Right forelimb (tissue), 1 donor: ENCODE measurements at regions not wholly inside any gene's neighbourhood (a gene's known extent, or its start where the extent isn't known, plus 50 kb on each side); places are given as distances from the start of the nearest gene placed in this dataset.
"Not testable (repeated sequence)": the region's sequence is repeated elsewhere in the genome, so short reads cannot be mapped to it uniquely, and the experiment has no call there.

Experiments used
- DNase-seq: peaks from one replicate; pipeline ENCODE4 v3.0.0-alpha.2; 2018

DNA sequence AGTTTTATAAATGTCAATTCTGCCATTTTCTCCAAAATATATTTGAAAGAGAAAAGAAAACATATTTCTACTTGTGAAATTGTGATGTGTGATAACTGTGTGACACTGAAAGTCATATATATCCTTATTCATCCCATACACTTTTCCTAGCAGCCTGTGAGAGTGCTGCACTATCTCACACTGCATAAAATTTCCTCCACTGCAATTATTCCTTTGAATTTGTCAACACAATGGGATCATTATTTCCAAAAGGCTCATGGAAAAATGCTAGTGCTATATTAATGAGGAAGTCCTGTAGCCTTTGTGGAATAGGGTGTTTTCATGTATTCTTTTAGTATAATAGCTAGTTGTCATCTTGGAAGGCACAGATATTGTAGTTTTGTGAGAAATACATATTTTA, 504.1 kb downstream of the RPL10L start:
- DNase-seq: no peak

DNA sequence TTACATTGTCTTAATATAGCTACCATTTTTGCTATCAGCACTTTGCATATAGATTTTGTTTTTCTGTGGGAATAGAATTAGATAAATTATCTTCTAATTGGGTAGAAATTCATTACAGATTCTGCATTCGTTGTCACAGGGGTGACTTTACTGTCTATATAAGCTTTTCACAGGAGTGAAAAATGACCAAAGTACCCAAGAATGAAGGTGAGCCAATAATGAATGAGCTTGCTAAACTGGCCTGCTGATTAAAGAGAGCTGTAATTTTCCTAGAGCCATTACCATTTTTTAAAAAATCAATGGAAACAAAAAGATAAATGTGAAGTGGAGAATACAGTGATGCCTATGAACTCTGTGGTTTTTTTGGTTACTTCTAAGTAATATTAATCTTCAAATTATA, 504.6 kb downstream of the RPL10L start:
- DNase-seq: no peak

DNA sequence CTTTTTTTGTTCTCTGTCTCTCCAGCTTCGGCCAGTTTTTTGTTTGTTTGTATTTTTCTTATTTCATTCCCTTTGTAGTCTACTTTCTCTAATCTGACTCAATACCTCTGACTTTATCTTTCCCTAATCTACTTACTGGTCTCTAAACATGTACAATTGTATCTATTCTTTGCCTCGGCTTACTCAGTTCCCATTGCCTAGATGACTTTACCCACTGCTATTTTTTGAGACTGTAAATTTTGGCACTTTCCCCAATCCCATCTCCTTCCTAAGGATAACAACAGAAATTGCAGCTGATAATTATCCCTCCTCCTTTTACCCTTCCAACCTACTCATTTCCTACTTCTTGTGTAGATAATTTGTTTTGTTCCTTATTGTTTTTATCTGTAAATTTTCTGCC, 511.1 kb downstream of the RPL10L start:
- DNase-seq: no peak

DNA sequence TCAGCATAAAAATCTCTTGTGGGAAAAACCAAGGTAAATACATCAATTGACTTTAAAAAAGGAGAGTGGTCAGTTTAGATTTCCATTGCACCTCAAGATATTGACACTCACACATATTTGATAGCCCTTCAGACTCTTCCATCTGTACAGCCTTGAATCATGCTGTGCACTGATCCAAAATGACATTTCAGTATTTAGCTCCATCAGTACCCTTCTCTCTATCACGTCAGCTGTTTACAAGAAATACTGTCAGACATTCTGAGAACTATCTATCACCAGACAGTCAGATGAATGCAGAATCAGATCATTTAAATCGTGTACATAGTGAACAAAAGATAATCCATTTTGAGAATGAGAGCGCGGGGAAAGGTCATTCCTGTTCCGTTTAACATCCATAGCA, 511.9 kb downstream of the RPL10L start:
- DNase-seq: no peak

DNA sequence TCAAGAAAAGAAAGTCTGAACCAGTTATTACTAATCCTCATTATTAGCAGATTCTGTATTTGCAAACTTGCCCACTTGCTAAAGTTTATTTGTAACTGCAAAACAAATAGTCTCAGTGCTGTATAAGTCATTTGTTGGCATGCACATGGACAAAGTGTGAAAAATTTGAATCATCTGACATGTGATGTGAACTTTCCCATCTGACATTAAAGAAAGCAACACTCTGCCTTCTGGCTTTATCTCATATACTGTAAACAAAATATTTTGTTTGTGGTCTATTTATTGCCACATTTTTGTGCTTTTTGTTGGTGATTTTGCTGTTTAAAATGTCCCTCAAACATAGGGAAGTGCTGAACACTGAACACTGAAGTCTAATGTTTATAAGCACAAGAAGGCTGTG, 513.8 kb downstream of the RPL10L start:
- DNase-seq: no peak

DNA sequence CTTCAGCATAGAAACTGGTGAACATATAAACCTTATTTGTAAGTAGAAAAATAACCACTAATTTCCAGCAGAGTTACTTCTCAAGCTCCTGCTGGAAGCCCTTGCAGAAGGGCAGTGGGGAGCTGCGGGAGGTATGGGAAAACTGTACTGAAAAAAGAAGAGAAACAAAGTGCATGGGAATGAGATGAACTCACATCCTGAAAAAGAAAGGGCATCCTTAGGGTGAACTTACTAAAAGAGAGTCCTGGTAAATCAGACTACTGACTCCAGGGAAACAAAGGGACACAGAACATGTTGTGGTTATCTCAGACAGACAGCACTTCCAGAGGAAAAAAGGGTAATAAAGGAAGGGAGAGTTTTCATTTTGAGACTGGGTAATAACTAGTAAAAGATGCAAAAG, 515.1 kb downstream of the RPL10L start:
- DNase-seq: no peak

DNA sequence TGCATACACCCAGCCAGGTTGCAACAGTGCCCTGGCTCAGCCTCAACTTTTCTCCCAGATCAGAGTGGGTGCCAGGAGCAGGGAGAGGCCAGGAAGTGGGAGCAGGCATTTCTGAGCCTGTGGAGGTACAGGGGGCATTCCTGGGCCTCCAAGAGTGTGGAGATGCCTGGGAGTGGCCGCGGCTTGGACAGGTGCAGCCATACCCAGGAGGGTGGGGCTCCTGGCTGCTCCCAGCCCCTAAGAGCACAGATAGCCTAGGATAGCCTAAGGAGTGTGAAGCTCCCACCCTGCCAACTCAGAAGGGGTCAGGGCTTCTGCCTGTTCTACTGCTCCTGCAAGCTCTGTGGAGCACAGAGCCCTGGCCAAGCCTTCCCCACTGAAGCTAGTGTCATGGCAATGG, 543.4 kb downstream of the RPL10L start:
- DNase-seq: no peak

DNA sequence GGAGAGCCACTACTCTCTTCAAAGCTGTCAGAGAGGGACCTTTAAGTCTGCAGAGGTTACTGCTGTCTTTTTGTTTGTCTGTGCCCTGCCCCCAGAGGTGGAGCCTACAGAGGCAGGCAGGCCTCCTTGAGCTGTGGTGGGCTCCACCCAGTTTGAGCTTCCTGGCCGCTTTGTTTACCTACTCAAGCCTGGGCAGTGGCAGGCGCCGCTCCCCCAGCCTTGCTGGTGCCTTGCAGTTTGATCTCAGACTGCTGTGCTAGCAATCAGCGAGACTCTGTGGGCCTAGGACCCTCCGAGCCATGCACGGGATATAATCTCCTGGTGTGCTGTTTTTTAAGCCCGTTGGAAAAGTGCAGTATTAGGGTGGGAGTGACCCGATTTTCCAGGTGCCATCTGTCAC, 550.7 kb downstream of the RPL10L start:
- DNase-seq: not testable (repeated sequence)

DNA sequence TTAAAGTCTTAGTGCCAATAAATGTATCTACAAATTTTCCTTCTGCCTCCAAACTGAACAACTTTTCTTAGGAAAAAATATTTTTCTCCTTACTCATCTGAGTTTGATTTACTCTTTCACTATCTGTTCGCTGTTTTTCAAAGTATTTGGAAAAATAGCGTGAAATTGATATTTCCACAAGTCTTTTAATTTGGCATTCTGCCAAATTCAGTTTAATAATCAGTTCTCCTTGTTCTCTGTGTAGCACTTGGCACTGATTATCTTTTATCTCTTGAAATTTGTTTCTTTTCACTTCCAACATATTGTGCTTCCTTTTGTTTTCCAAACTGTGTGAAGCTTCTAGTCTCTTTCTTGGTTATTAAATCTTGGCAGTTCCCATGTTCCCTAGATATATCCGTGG, 559.8 kb downstream of the RPL10L start:
- no peak for DNase-seq

DNA sequence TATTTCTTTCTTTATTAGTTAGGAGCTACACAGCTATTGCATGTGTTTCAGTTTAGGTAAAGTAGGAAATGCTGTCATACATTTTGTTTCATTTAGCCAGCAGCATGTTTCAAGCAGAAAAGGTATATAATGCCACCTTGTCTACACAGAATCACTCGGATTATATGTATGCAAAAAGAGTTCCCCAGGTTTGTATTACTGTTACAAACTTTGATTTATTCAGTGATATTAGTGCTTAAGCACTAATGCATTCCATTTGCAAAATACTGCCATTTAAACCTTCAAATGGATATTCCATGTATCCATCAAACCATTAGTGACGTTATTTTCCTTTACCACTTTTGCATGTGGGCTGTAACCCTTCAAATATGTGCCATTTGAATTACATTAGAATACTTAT, 564.0 kb downstream of the RPL10L start:
- DNase-seq: no peak

DNA sequence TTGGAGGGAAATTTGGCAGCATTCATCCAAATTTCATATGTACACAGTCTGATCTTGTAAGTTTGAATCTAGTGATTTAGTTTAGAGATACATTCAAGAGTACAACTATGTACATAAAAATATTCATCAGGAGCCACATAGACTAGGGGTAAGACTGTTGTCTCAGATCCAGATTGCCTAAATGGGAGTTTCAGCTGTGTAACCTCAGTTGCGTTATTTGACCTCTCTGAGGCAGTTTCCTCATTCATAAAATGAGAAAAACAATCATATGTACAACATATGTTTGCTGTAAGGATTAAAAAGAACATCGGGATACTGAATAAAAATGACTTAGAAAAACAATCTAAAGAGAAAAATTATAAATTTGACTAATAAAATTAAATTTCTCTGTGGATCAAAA, 577.5 kb downstream of the RPL10L start:
- no peak for DNase-seq

DNA sequence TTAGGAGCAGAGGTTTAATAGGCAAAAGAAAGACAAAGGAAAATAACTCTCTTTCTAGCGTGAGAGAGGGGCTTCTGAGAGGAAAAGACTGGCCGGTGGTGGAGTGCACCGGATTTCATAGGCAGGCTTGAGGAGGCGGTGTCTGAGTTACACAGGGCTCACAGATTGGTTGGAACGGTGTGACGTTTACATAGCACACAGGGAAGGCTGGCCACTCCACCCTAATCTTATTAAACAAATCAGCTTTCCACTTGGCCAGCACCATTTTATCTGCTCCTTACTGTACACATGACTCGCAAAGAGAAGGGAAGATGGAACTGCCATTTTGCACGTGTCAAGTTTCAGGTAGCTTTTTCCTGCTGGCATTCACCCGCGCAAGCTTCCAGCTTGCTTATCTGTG, 587.7 kb downstream of the RPL10L start:
- DNase-seq: no peak

DNA sequence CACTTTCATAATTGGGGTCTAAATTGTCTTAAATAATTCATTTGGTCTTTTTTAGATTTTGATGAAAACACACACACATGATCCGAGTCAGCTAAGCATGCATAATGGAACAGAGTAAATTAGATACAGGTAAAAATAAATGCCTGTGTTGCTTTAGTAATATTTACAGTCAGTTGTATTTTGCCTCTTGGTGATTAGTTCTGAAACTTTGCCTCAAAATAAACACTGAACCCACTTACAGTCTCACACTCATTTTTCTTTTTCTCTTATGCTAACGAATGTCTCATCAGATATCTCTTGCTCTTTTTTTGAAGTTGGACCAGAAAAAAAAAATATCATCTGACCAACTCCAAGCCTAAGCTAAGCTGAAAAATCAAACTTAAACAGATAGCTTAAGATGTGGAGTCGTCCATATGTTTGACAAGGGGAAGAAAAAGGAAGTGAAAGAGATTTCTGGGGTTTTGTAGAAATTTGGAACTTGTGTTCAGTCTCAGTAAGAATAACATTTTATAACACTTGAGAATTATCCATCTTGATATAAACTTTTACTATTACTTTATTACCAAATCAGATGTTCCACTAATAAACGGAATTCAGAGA, 592.5 kb downstream of the RPL10L start:
- DNase-seq: no peak

DNA sequence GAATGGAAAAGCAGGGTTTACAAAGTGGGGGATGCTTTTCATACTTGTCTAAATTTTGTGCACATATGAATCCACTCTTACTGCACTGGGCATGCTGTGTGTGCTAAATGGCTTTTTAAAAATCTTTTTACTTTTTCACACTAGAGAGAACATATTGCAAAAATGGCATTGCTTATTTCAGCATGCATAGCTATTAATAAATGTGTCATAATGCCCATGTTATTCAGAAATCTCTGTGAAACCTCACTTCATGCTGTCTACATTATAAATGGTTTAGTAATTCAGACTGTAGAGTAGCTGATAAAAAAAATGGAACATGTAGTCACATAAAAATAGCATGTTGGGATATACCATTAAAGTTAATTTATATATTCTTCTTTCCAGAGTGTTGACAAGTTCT, 593.8 kb downstream of the RPL10L start:
- no peak for DNase-seq

DNA sequence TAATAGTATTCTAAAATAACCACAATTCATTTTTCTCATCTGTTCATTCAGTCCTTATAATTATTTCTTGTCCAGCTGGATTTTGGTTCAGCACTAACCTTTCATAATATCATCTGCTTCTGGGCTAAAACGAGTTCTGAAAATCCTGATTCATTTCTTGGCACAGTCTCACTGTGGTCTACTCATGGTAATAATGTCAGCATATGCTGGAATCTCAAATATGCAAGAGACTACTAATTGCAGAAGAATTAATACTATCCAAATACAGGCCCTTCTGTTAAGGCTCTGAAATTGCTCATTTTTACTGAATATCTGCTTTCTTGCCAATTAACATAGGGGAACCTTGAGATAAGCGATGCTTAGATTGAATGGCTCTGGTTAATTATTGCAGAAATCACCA, 597.1 kb downstream of the RPL10L start:
- no peak for DNase-seq

DNA sequence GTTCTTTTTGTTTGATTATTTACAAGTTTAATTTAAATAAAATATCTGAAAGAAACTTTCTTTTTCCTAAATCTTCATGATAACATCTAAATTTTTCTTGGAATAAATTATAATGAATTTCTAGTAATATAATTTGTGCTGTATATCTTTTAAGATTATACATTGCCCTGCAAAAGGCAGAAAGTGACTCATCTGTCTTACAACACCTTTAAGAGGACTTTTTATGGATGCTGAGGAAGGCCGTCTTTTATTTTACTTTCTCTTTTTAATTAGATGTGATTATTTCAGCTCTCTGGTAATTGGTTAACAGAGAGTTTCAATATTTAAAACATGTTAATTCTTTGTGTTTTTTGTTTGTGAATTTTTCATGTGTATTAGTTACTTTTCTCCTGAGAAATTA, 598.4 kb downstream of the RPL10L start:
- DNase-seq: no peak

DNA sequence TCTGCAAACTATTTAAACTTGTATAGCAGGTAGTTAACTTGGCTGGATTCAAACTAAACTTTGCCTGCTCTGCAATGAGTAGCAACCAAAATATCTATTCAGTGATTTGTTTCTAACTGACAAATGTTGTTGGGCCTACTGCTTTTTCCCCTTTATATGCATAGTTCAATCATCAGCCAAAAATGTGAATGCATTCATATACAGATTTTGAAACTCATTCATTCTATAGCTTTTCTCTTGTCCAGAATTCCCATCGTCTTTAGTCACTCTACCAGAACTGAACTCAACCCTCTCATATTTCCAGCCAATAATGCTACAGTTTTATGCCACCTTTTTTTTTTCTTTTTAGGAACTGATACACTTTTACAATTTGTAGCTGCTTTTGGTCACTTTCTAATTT, 599.8 kb downstream of the RPL10L start:
- DNase-seq: no peak

DNA sequence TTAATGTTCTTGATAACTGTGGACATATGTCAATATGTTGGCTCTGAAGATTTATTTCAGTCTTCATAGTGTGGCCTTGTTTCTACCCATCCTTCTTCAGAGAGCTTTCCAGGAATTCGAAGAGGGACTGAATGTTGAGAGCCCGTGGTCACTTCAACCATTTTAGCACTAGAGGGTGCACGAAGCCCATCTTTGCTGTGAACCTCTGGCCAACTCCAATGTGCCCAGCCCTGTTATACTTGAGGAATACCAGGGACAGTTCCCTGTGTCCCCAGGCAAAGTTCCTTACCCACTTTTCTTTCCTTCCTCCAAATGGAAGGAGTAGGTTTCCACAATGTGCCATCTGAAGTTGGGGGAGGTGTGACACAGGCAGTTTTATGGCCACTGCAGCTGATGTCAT, 603.5 kb downstream of the RPL10L start:
- DNase-seq: no peak

DNA sequence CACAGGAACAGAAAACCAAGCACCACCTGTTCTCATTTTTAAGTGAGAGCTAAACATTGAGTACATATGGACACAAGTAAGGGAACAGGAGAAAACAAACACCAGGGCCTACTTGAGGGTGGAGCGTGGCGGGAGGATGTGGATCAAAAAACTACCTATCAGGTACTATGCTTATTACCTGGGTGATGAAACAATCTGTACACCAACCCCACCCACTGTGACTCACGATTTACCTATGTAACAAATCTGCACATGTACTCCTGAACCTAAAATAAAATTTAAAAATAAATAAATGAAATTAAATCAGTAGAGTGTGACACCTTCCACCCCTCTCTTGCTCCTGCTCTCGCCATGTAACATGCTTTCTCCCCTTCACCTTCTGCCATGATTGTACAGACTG, 615.5 kb downstream of the RPL10L start:
- no peak for DNase-seq

DNA sequence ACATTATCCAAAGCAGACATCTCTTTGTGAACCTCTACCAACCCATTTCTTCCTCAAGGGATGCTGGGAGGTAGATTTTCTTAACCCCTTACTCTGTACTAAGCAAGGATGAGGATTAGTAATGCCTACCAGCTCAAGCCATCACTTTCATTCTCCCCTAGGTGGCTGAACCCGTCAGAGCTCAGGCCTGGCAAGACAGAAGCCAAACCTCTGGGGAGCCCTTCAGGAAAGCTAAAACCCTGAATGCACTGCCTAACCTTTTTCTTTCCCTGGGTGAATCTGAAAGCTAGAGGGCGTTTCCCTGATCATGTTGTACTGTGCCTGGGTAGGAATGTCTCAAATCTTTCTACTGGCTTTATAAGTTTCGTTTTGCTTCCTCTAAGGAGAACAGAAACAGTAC, 617.3 kb downstream of the RPL10L start:
- no peak for DNase-seq

DNA sequence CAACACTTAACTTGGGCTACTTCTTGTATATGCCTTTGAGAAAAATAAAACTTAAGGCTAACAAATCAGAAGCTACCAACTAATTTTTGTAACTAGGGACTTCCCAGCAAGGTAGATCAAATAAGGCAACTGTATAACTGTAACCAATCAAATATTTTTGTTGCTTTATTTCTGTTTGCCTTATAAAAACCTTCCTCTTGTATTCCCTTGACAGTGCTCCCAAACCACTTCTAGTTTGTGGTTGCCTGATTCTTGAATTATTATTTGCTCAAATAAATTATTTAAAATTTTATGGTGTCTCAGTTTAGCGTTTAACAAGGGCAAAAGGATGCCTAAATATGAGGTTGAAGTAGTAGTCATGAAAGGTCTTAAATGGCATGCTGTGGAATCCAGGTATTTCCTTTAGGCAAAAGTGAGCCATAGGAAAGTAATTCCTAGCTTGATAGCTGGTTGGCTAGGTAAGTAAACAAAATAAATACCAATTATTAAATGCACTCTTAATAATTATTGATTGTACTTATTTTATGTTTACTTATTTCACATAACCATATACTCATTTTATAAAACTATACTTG, 632.6 kb downstream of the RPL10L start:
- DNase-seq: no peak

DNA sequence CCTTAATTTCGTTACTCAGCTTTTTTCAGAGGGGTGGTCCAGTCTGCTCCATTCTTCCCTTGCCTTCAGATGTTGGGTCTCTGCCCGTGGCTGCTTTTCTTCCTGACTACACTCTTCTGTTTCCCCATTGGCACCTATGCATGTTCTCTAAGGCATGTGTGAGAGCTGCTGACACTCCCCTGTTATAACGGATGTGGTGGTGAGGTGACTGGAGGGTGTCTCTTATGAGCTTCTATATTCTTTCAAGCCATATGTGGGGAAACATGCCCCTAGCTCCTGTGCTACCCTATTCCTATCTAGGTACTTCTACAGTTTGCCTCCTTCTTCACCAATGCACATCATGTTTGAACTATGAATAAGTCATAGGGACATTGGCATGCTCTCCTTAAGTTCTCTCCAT, 643.2 kb downstream of the RPL10L start:
- no peak for DNase-seq

DNA sequence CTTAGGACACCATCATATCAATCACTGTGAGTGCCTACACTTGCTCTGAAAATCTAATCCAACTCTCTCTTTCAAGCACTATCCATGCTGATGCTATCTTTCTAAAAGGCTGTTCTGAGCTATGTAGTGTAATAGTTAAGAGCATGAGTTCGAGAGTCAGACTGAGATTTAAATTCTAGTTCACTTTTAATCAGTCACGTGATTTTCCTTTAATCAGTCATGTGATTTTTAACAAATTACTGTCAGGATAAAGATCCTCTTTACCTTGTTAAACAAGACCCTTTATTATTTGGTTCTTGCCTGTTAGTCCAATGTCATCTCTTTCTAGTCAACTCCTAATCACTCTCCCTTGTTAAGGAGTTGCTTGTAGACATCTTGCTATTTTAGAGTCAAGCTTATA, 653.0 kb downstream of the RPL10L start:
- no peak for DNase-seq

DNA sequence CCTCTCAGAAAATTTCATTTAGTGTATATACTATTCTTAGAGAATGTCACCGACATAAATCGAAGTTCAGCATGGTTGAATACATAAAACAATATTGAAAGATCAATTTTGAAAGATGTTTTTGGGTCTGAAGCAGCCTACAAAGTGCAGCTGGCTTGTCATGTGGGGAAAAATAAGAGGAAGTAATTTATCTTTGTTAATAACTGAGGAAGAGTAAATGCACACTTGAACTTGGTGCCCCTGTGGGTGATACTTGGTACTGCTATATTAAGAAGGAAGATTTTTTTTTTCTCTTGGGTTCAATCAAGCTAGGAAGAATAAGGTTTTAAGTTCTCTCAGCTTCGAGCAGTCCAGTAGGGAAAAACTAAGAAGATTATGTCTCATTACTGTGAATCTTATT, 661.3 kb downstream of the RPL10L start:
- no peak for DNase-seq

DNA sequence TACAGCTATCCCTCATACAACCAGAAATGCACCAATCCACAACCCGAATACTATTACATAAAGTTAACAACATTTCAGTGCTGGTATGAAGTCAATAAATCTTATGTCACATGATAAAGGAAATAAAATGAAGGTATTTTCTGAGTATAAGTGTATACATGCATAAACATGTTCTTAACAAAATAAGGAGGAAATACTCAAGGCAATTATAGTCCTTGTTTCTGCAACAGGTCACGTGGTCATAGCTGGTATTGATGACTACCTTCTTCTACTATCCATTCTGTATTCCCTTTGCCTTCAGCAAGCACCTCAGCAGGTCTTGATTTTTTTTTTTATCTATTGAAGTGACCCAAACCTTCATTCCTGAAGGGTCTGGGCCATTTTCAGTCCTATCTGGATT, 675.6 kb downstream of the RPL10L start:
- no peak for DNase-seq

DNA sequence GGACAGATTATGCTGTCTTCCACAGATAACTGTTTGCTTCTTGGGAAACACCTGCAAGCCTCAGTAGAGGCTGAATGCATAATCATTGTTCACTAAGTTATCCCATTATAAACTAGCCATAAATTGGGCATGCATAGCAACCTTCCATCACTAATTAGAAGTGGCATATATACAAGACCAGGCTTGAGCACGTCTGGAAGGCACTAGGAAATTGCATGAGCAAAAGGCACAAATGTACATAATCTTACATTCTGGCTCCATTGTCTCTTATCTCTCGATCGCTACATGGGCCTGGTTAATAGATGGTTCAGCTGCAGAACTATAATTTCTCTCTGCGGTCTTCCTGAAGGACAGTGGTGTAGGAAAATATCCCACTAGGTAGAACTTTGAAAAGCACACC, 679.2 kb downstream of the RPL10L start:
- DNase-seq: no peak
